B cell (primary cell): ENCODE measurements at regions not wholly inside any gene's neighbourhood (a gene's known extent, or its start where the extent isn't known, plus 50 kb on each side); places are given as distances from the start of the nearest gene placed in this dataset.

Experiments used
- ATAC-seq: fragments of 200-7000 bp; cut with Tn5 transposase; one replicate; pipeline ENCODE4 v1.10.0; 2021; ENCODE audit warnings: low read depth, mild to moderate bottlenecking, moderate number of reproducible peaks, moderate library complexity
- CTCF ChIA-PET: fragments of 350-600 bp; sonication (Branson Sonifier 250); formaldehyde crosslinking; loops from one replicate; lab custom pipeline; 2021; ENCODE audit warnings: antibody characterized with exemption, inconsistent platforms; lab: Charles Lee
- POLR2A ChIA-PET: fragments of 350-600 bp; sonication (Branson Sonifier 250); formaldehyde crosslinking; loops from one replicate; lab custom pipeline; 2021; ENCODE audit warnings: antibody characterized with exemption; lab: Charles Lee
- DNase-seq: peaks from one replicate; pipeline ENCODE4 v3.0.0; 2013
- H2AFZ ChIP-seq: 2 replicates; pipeline ENCODE4 v1.6.1; 2012; ENCODE audit warnings: mild to moderate bottlenecking, low read depth, low read length; ENCODE audit not compliant: insufficient read depth, poor library complexity, severe bottlenecking
- H3K27ac ChIP-seq, 2 donors: 1 replicate in 1 of 2; 2 replicates in 1 of 2; pipeline ENCODE4 v1.5.1; 2012 to 2013; ENCODE audit warnings: low read length in 2 of 2, mild to moderate bottlenecking in 2 of 2, moderate library complexity in 1 of 2
- H3K27me3 ChIP-seq, 4 experiments: fragments of 200-600 bp in 1 of 4; sonication (generic) in 1 of 4; replicated peaks in 1 of 4; 1 replicate in 2 of 4; 2 replicates in 2 of 4; pipeline versions ENCODE4 v1.6.1 to v1.7.0; 2013 to 2016; ENCODE audit warnings: low read length in 3 of 4, mild to moderate bottlenecking in 2 of 4, mixed read lengths in 1 of 4, moderate library complexity in 1 of 4; ENCODE audit not compliant: insufficient read depth in 4 of 4, control insufficient read depth in 3 of 4; ENCODE audit errors: control extremely low read depth in 1 of 4
- H3K36me3 ChIP-seq, 2 experiments: replicated peaks in 1 of 2; 1 replicate in 1 of 2; 2 replicates in 1 of 2; pipeline versions ENCODE4 v1.6.1 to v1.7.1; 2013; ENCODE audit warnings: low read length in 1 of 2; ENCODE audit not compliant: insufficient read depth in 2 of 2, control insufficient read depth in 1 of 2; ENCODE audit errors: control extremely low read depth in 1 of 2, extremely low read depth in 1 of 2
- H3K4me1 ChIP-seq, 2 donors: fragments of 200-600 bp in 1 of 2; sonication (generic) in 1 of 2; 1 replicate in 1 of 2; 2 replicates in 1 of 2; pipeline versions ENCODE4 v1.5.1 to v1.6.1; 2013 to 2017; ENCODE audit warnings: low read length in 2 of 2; ENCODE audit not compliant: control insufficient read depth in 2 of 2, insufficient read depth in 2 of 2
- H3K4me2 ChIP-seq: replicated peaks from 2 replicates; pipeline ENCODE3; 2012; ENCODE audit warnings: mild to moderate bottlenecking, low read depth, low read length; ENCODE audit not compliant: poor library complexity, severe bottlenecking
- H3K4me3 ChIP-seq, 5 experiments: fragments of 200-600 bp in 1 of 5; sonication (generic) in 1 of 5; 1 replicate in 3 of 5; 2 replicates in 2 of 5; pipeline versions ENCODE4 v1.5.1 to v1.7.0; 2011 to 2016; ENCODE audit warnings: low read length in 4 of 5, mild to moderate bottlenecking in 4 of 5, low read depth in 2 of 5, control low read depth in 1 of 5, moderate library complexity in 1 of 5; ENCODE audit not compliant: insufficient read depth in 1 of 5; ENCODE audit errors: control extremely low read depth in 1 of 5, extremely low read depth in 1 of 5
- H3K79me2 ChIP-seq: fragments of 200-600 bp; sonication (generic); one replicate; pipeline ENCODE4 v1.6.0; 2016; ENCODE audit warnings: low read length; ENCODE audit not compliant: control insufficient read depth, insufficient read depth
- H3K9ac ChIP-seq: fragments of 200-600 bp; sonication (generic); 2 replicates; pipeline ENCODE4 v1.6.1; 2017; ENCODE audit warnings: mild to moderate bottlenecking, low read length, moderate library complexity
- H3K9me3 ChIP-seq, 3 donors: one replicate each; pipeline versions ENCODE4 v1.6.1 to v1.7.1; 2013; ENCODE audit warnings: low read length in 2 of 3; ENCODE audit not compliant: control insufficient read depth in 2 of 3, insufficient read depth in 1 of 3; ENCODE audit errors: control extremely low read depth in 1 of 3
- H4K20me1 ChIP-seq: 2 replicates; pipeline ENCODE4 v1.6.0; 2012; ENCODE audit warnings: mild to moderate bottlenecking, low read length; ENCODE audit not compliant: insufficient read depth, control insufficient read depth, poor library complexity, severe bottlenecking
- H3K27ac Mint-ChIP-seq: one replicate; pipeline ENCODE4 v1.8.0; 2021; ENCODE audit warnings: mixed read lengths
- H3K27me3 Mint-ChIP-seq: one replicate; pipeline ENCODE4 v1.8.0; 2021; ENCODE audit warnings: mixed read lengths
- H3K4me1 Mint-ChIP-seq: one replicate; pipeline ENCODE4 v1.8.0; 2021; ENCODE audit warnings: mixed read lengths
- H3K4me3 Mint-ChIP-seq: one replicate; pipeline ENCODE4 v1.8.0; 2021; ENCODE audit warnings: mixed read lengths
- H3K9me3 Mint-ChIP-seq: one replicate; pipeline ENCODE4 v1.8.0; 2022; ENCODE audit warnings: mixed read lengths; ENCODE audit not compliant: insufficient read depth
- EZH2 ChIP-seq: IDR thresholded peaks from 2 replicates; pipeline ENCODE4 v1.6.1; 2012; ENCODE audit warnings: borderline replicate concordance, low read depth, mild to moderate bottlenecking, moderate library complexity, low read length; ENCODE audit not compliant: insufficient read depth, poor library complexity, severe bottlenecking
- WGBS: methylation state at CpG from one replicate; pipeline ENCODE4 v1.1.5; 2013; ENCODE audit warnings: missing lambda C conversion rate; ENCODE audit not compliant: insufficient coverage; 5-methylcytosine and 5-hydroxymethylcytosine counted together
- intact Hi-C: fragments of 100-400 bp; cut with micrococcal nuclease; formaldehyde crosslinking; loops from one replicate; pipeline ENCODE4 v1.10.0; 2022
- TF ChIP-seq, protein P1 (sequence below): fragments of 200-600 bp; IDR thresholded peaks from one replicate; pipeline ENCODE4 v1.8.0; 2022; ENCODE audit warnings: antibody characterized with exemption, mild to moderate bottlenecking

DNA sequence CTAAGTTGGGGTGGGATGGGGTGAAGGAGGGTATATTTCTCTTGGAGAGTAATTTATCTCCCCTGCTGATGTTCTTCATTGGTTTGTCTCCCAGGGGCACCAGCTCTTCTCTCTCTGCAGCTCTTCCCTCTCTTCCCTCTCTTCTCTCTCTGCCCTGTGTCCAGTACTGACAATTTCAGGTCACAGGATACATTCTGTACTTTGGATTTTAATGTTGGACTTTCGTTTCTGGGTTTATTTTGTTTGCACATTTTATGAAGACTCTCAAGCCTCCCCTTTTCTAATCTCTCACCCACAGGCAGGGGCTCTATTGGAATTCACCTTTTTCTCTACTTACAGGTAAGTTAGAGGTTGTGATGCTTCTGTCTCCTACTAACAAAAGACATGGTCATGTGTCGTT lies 165.5 kb downstream of the CPEB2 start:
- Histone ChIP-seq H3K4me3 (no peak overlapping the region), H4K20me1 (no peaks in the 10 kb centered on the region), H3K27me3 (peaks cover 0 to 5% (median 0%) of the 10 kb centered on the region in 4 experiments), H3K4me2 (no peak overlapping the region), H3K4me1 (no peaks in the 10 kb centered on the region), H2AFZ (no peak overlapping the region), H3K9me3 (peaks cover 0 to 9% (median 5%) of the 10 kb centered on the region in 3 donors), H3K79me2 (no peaks in the 10 kb centered on the region), H3K36me3 (no peaks in the 10 kb centered on the region), H3K27ac (no peak overlapping the region), H3K9ac (no peak overlapping the region)
- H3K4me3 Mint-ChIP-seq, result no peak overlapping the region
- no CpG with 5 or more reads among the region's 2 CpGs for WGBS
- no peak overlapping the region for H3K27ac Mint-ChIP-seq
- H3K9me3 Mint-ChIP-seq, result peaks cover 2% of the 10 kb centered on the region
- ChIA-PET POLR2A (no interaction called here), CTCF (no interaction called here)
- peaks cover 15% of the 10 kb centered on the region for H3K27me3 Mint-ChIP-seq
- TF ChIP-seq, protein P1, sequence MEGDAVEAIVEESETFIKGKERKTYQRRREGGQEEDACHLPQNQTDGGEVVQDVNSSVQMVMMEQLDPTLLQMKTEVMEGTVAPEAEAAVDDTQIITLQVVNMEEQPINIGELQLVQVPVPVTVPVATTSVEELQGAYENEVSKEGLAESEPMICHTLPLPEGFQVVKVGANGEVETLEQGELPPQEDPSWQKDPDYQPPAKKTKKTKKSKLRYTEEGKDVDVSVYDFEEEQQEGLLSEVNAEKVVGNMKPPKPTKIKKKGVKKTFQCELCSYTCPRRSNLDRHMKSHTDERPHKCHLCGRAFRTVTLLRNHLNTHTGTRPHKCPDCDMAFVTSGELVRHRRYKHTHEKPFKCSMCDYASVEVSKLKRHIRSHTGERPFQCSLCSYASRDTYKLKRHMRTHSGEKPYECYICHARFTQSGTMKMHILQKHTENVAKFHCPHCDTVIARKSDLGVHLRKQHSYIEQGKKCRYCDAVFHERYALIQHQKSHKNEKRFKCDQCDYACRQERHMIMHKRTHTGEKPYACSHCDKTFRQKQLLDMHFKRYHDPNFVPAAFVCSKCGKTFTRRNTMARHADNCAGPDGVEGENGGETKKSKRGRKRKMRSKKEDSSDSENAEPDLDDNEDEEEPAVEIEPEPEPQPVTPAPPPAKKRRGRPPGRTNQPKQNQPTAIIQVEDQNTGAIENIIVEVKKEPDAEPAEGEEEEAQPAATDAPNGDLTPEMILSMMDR, result no peak
- no peak for TF ChIP-seq EZH2
- intact Hi-C loops, result no loop called here
- DNase-seq, result no peak
- H3K4me1 Mint-ChIP-seq, result no peaks in the 10 kb centered on the region
- no peak for ATAC-seq

DNA sequence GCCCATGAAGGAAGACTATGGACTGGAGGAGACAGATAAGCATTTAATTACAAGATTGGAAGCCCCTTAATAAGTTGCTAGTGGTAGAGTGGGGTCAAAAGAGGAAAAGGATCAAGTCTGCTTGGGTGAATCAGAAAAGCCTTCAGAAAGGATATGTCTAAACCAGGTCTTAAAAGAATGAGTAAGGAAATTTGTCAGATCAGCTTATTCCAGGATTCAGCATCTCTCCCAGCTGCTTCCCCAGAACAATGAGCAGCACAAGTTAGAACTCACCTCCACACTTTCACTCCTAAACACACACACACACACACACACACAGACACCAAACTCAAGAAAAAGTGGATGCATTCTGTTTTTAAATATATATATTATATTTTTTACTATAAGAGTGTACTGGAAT lies 166.5 kb downstream of the CPEB2 start:
- intact Hi-C loops, result no loop called here
- no peak overlapping the region for H3K27ac Mint-ChIP-seq
- DNase-seq (no peak), ATAC-seq (no peak)
- Histone ChIP-seq H4K20me1 (no peaks in the 10 kb centered on the region), H3K36me3 (no peaks in the 10 kb centered on the region), H3K4me1 (no peaks in the 10 kb centered on the region), H3K4me2 (no peak overlapping the region), H3K27ac (no peak overlapping the region), H2AFZ (no peak overlapping the region), H3K9me3 (peaks cover 1 to 9% (median 9%) of the 10 kb centered on the region in 3 donors), H3K79me2 (no peaks in the 10 kb centered on the region), H3K9ac (no peak overlapping the region), H3K4me3 (no peak overlapping the region), H3K27me3 (peaks cover 0 to 5% (median 0%) of the 10 kb centered on the region in 4 experiments)
- no peaks in the 10 kb centered on the region for H3K4me1 Mint-ChIP-seq
- CTCF ChIA-PET, result interaction anchor here (0.6 kb wide), 1 partner anchor 302 kb away, joined by 4 read pairs; no protein-coding TSS in a partner anchor
- TF ChIP-seq EZH2, result no peak
- TF ChIP-seq, protein P1, result no peak
- H3K9me3 Mint-ChIP-seq, result peaks cover 2% of the 10 kb centered on the region
- POLR2A ChIA-PET, result no interaction called here
- H3K4me3 Mint-ChIP-seq, result no peak overlapping the region
- peaks cover 15% of the 10 kb centered on the region for H3K27me3 Mint-ChIP-seq
